ENCODE measurements at regions not wholly inside any gene's neighbourhood (a gene's known extent, or its start where the extent isn't known, plus 50 kb on each side); places are given as distances from the start of the nearest gene placed in this dataset.

DNA sequence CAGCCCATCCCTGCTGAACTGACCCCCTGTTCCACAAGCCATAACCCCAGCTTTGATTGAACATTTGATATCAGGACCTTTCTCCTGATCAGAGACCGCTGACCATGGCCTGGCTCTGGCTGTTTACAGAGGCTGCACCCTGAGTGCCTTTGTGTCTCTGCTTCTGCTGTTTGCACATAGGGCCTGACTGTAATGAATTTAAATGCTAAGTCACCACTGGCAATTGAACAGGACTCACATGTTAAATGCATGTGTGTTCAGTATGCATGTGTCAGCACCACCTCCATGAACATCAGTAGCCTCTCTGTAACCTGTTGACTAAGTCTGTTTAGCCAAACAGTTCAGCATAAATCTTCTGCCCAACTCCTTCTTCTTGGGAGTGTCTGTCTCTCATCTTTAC is 690.3 kb downstream of the TMEM121 start:
- intact Hi-C loops (cut with DNase I), result no loop called here
- Histone ChIP-seq H3K27ac (no peak overlapping the region), H3K36me3 (no peaks in the 10 kb centered on the region), H3K4me1 (no peaks in the 10 kb centered on the region), H3K4me3 (no peak overlapping the region), H3K9me3 (no peaks in the 10 kb centered on the region), H3K27me3 (no peaks in the 10 kb centered on the region)
- TF ChIP-seq, protein P1, sequence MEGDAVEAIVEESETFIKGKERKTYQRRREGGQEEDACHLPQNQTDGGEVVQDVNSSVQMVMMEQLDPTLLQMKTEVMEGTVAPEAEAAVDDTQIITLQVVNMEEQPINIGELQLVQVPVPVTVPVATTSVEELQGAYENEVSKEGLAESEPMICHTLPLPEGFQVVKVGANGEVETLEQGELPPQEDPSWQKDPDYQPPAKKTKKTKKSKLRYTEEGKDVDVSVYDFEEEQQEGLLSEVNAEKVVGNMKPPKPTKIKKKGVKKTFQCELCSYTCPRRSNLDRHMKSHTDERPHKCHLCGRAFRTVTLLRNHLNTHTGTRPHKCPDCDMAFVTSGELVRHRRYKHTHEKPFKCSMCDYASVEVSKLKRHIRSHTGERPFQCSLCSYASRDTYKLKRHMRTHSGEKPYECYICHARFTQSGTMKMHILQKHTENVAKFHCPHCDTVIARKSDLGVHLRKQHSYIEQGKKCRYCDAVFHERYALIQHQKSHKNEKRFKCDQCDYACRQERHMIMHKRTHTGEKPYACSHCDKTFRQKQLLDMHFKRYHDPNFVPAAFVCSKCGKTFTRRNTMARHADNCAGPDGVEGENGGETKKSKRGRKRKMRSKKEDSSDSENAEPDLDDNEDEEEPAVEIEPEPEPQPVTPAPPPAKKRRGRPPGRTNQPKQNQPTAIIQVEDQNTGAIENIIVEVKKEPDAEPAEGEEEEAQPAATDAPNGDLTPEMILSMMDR (IDR thresholded peaks at IDR 0.05), result no peak
- DNase-seq (ENCODE audit: low spot score in 2 of 2), result no peak

DNA sequence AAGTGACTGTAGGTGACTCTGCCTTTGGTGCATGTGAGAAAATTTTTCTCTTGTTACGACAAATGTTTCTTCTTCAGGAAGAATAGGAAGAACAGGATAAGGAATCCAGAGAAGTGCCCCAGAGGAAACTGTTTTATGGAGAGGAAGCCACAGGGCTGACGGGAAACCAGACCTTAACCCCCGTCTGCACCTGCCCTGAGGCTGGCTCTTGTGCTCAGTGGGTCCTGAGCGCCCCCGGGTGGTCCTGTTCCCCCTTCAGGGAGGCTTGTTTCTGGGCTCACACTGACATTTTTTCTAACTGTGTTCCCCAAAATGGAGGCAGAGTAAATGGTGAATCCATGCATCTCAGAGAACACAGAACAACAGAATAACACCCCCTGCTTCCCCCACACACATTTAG is 691.8 kb downstream of the TMEM121 start:
- Histone ChIP-seq H3K4me3 (no peak overlapping the region), H3K27me3 (no peaks in the 10 kb centered on the region), H3K4me1 (no peaks in the 10 kb centered on the region), H3K9me3 (no peaks in the 10 kb centered on the region), H3K27ac (no peak overlapping the region), H3K36me3 (no peaks in the 10 kb centered on the region)
- TF ChIP-seq, protein P1 (IDR thresholded peaks at IDR 0.05), result no peak
- intact Hi-C loops (cut with DNase I), result no loop called here
- DNase-seq (ENCODE audit: low spot score in 2 of 2), result no peak

DNA sequence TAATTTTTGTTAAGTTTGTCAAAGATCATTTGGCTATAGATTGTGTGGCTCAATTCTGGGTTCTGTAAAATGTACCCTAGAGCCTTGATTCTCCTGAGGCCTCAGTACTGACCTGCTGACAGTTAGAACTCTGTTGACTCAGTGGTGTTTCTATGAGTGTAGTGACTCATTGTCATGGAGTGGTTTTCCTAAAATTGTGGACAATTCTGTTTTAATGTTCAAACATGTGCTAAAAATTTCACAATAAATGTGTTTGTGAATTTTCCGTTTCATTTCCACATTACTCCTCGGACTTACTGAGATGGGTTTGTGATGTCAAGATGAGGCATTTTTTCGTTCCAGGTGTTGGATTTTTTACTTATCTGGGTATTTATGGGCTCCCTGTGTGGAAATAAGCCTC is 695.9 kb downstream of the TMEM121 start:
- no peak overlapping the region for H3K27ac ChIP-seq
- H3K4me1 ChIP-seq, result no peaks in the 10 kb centered on the region
- no peaks in the 10 kb centered on the region for H3K36me3 ChIP-seq
- H3K4me3 ChIP-seq, result no peak overlapping the region
- H3K27me3 ChIP-seq, result no peaks in the 10 kb centered on the region
- H3K9me3 ChIP-seq, result no peaks in the 10 kb centered on the region
- intact Hi-C loops (cut with DNase I), result no loop called here
- TF ChIP-seq, protein P1 (IDR thresholded peaks at IDR 0.05), result no peak
- no peak for DNase-seq (ENCODE audit: low spot score in 2 of 2)

DNA sequence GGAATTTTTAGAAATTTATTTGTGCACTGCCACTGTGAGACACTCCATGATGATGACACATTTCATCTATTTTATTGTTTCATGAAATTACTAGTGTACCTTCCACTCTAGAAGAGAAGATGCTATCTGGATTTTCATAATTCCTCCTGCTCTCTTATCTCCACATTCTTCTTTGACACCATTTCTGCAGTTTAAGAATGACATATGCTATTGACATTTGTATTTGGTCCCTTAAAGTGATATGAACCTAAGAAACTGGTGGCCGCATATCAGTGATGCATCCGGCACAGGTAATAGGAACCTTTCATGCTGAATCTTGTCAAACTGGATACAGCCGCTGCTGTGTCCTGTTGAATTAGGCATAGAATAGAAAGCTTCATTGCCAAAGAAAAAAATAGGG is 696.3 kb downstream of the TMEM121 start:
- H3K9me3 ChIP-seq, result no peaks in the 10 kb centered on the region
- intact Hi-C loops (cut with DNase I), result no loop called here
- TF ChIP-seq, protein P1 (IDR thresholded peaks at IDR 0.05), result no peak
- no peak overlapping the region for H3K4me3 ChIP-seq
- DNase-seq (ENCODE audit: low spot score in 2 of 2), result no peak
- no peaks in the 10 kb centered on the region for H3K36me3 ChIP-seq
- H3K27me3 ChIP-seq, result no peaks in the 10 kb centered on the region
- no peaks in the 10 kb centered on the region for H3K4me1 ChIP-seq
- H3K27ac ChIP-seq, result no peak overlapping the region

DNA sequence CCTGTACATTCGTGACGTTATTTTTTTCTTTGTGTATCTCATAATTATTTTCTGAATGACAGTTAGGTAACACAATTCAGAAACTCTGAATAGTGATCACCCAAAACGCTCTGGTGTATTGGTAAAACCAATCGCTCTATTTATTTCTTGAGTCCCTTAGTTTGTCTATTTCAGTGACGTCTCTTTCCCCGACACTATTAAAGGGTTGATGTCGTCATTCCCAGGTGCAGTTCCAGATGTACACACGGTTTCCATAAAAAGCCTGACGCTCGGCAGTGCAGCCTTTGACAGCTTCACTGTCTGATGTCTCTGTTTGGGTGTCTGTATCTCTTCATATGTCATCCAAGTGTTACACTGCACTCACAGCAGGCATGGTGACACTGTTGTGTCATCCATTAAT is 701.4 kb downstream of the TMEM121 start:
- intact Hi-C loops (cut with DNase I), result no loop called here
- H3K4me3 ChIP-seq, result no peak overlapping the region

More for the DNA sequence above, 701.4 kb downstream of the TMEM121 start:
- Histone ChIP-seq H3K27ac (no peak overlapping the region), H3K4me1 (no peaks in the 10 kb centered on the region), H3K36me3 (no peaks in the 10 kb centered on the region), H3K27me3 (no peaks in the 10 kb centered on the region), H3K9me3 (no peaks in the 10 kb centered on the region)
- DNase-seq (ENCODE audit: low spot score in 2 of 2), result no peak
- TF ChIP-seq, protein P1 (IDR thresholded peaks at IDR 0.05), result no peak

Data from ascending aorta (tissue), 2 donors.